ENCODE measurements at regions not wholly inside any gene's neighbourhood (a gene's known extent, or its start where the extent isn't known, plus 50 kb on each side); places are given as distances from the start of the nearest gene placed in this dataset.

- no peak for TF ChIP-seq CTCF (IDR thresholded peaks at IDR 0.05; ENCODE audit: low read length)
- no peak for TF ChIP-seq EZH2 (optimal IDR thresholded peaks at IDR 0.05; ENCODE audit: low read depth, low read length)
- TF ChIP-seq EZH2phosphoT487 (IDR thresholded peaks at IDR 0.05; ENCODE audit: low read length), result no peak
These were observed 101.3 kb upstream of the LYPLAL1 start for GRCh38 chr1:219072329-219072728.

Measured in MM.1S (cell line).